ENCODE measurements at regions not wholly inside any gene's neighbourhood (a gene's known extent, or its start where the extent isn't known, plus 50 kb on each side); places are given as distances from the start of the nearest gene placed in this dataset.
A peak's percentile ranks its signal among the peaks of the same experiment; 100 is the strongest.
"Not testable (repeated sequence)": the region's sequence is repeated elsewhere in the genome, so short reads cannot be mapped to it uniquely, and the experiment has no call there.

GRCh38 chr12:116327992-116328391 lies 50.5 kb upstream of the MED13L start:
- not testable (repeated sequence) for DNase-seq

- DNase-seq: no peak
These were observed 54.4 kb upstream of the MED13L start for GRCh38 chr12:116331876-116332275.

- no peak for DNase-seq
These were observed 55.4 kb upstream of the MED13L start for GRCh38 chr12:116332705-116333380.

GRCh38 chr12:116333402-116333801 lies 55.9 kb upstream of the MED13L start:
- no peak for DNase-seq

- DNase-seq: no peak
These were observed 59.1 kb upstream of the MED13L start for GRCh38 chr12:116336542-116337065.

- no peak for DNase-seq
These were observed 59.8 kb upstream of the MED13L start for GRCh38 chr12:116337312-116337711.

GRCh38 chr12:116338064-116338846 lies 60.8 kb upstream of the MED13L start:
- no peak for DNase-seq

- DNase-seq: no peak
These were observed 61.6 kb upstream of the MED13L start for GRCh38 chr12:116339062-116339461.

- DNase-seq: no peak
These were observed 62.4 kb upstream of the MED13L start for GRCh38 chr12:116339800-116340371.

- DNase-seq: no peak
These were observed 65.9 kb upstream of the MED13L start for GRCh38 chr12:116343331-116343884.

- no peak for DNase-seq
These were observed 68.7 kb upstream of the MED13L start for GRCh38 chr12:116346222-116346621.

GRCh38 chr12:116346741-116347140 lies 69.2 kb upstream of the MED13L start:
- no peak for DNase-seq

- DNase-seq: no peak
These were observed 69.8 kb upstream of the MED13L start for GRCh38 chr12:116347265-116347664.

- no peak for DNase-seq
These were observed 74.9 kb upstream of the MED13L start for GRCh38 chr12:116352315-116352835.

GRCh38 chr12:116353958-116354357 lies 76.5 kb upstream of the MED13L start:
- DNase-seq: no peak

- DNase-seq: no peak
These were observed 77.0 kb upstream of the MED13L start for GRCh38 chr12:116354534-116354933.

GRCh38 chr12:116354950-116355783 lies 77.7 kb upstream of the MED13L start:
- DNase-seq: no peak

GRCh38 chr12:116358536-116358892 lies 81.0 kb upstream of the MED13L start:
- DNase-seq: no peak

GRCh38 chr12:116358893-116359761 lies 81.6 kb upstream of the MED13L start:
- DNase-seq: peak; percentile 45

GRCh38 chr12:116360579-116361413 lies 83.3 kb upstream of the MED13L start:
- DNase-seq: no peak
